GM06990 (cell line): ENCODE measurements at regions not wholly inside any gene's neighbourhood (a gene's known extent, or its start where the extent isn't known, plus 50 kb on each side); places are given as distances from the start of the nearest gene placed in this dataset.

Experiments used
- DNase-seq: peaks from one replicate; pipeline ENCODE4 v3.0.0-alpha.2; 2011; ENCODE audit not compliant: insufficient read length; ENCODE audit errors: extremely low read depth
- H3K27me3 ChIP-seq: replicated peaks from 2 replicates; pipeline ENCODE4 v1.6.0; 2011; ENCODE audit warnings: low read length; ENCODE audit not compliant: control insufficient read depth, insufficient read depth
- H3K36me3 ChIP-seq: 2 replicates; pipeline ENCODE4 v1.5.1; 2011; ENCODE audit warnings: low read length; ENCODE audit not compliant: control insufficient read depth, insufficient read depth
- H3K4me3 ChIP-seq: replicated peaks from 2 replicates; pipeline ENCODE4 v1.5.1; 2011; ENCODE audit warnings: low read depth, mild to moderate bottlenecking, control low read depth, low read length
- CTCF ChIP-seq: IDR thresholded peaks from 2 replicates; pipeline ENCODE4 v1.5.1; 2011; ENCODE audit warnings: low read length, control low read depth, mild to moderate bottlenecking, inconsistent platforms; ENCODE audit not compliant: insufficient read depth, poor library complexity, severe bottlenecking

GRCh38 chr1:191675856-191676783, 482.1 kb upstream of the RGS18 start:
- Histone ChIP-seq H3K36me3 (no peaks in the 10 kb centered on the region), H3K27me3 (no peaks in the 10 kb centered on the region), H3K4me3 (no peak overlapping the region)
- DNase-seq, result no peak
- TF ChIP-seq CTCF, result no peak

- no peak for DNase-seq
- no peak for TF ChIP-seq CTCF
- Histone ChIP-seq H3K4me3 (no peak overlapping the region), H3K36me3 (no peaks in the 10 kb centered on the region), H3K27me3 (no peaks in the 10 kb centered on the region)
Measured at GRCh38 chr1:191685669-191686068, 472.6 kb upstream of the RGS18 start.

- H3K27me3 ChIP-seq, result no peaks in the 10 kb centered on the region
- DNase-seq, result no peak
- no peak for TF ChIP-seq CTCF
Measured at GRCh38 chr1:191687721-191688120, 470.5 kb upstream of the RGS18 start.

GRCh38 chr1:191690931-191691330, 467.3 kb upstream of the RGS18 start:
- H3K36me3 ChIP-seq, result no peaks in the 10 kb centered on the region
- TF ChIP-seq CTCF, result no peak
- H3K4me3 ChIP-seq, result no peak overlapping the region
- no peaks in the 10 kb centered on the region for H3K27me3 ChIP-seq
- no peak for DNase-seq

More at GRCh38 chr1:191687721-191688120, 470.5 kb upstream of the RGS18 start:
- Histone ChIP-seq H3K36me3 (no peaks in the 10 kb centered on the region), H3K4me3 (no peak overlapping the region)

- Histone ChIP-seq H3K36me3 (no peaks in the 10 kb centered on the region), H3K27me3 (no peaks in the 10 kb centered on the region), H3K4me3 (no peak overlapping the region)
- DNase-seq, result no peak
- no peak for TF ChIP-seq CTCF
Measured at GRCh38 chr1:191693797-191694196, 464.5 kb upstream of the RGS18 start.
